ENCODE measurements at regions not wholly inside any gene's neighbourhood (a gene's known extent, or its start where the extent isn't known, plus 50 kb on each side); places are given as distances from the start of the nearest gene placed in this dataset.

- no peak for TF ChIP-seq CTCF (IDR thresholded peaks at IDR 0.05; ENCODE audit: insufficient read depth, low read depth, low read length)
- no peak for TF ChIP-seq EZH2 (IDR thresholded peaks at IDR 0.05; ENCODE audit: insufficient read depth, low read length)
Measured at GRCh38 chr20:11338496-11339306, 579.0 kb upstream of the BTBD3 start.
